Hepatocyte (in vitro differentiated cells): ENCODE measurements at regions not wholly inside any gene's neighbourhood (a gene's known extent, or its start where the extent isn't known, plus 50 kb on each side); places are given as distances from the start of the nearest gene placed in this dataset.

Experiments
- CTCF ChIP-seq: fragments of 200-600 bp; sonication (generic); IDR thresholded peaks from 2 replicates; pipeline ENCODE4 v1.5.1; 2016; ENCODE audit warnings: antibody characterized with exemption, mild to moderate bottlenecking; ENCODE audit not compliant: poor library complexity
- EZH2 ChIP-seq: fragments of 200-600 bp; sonication (generic); IDR thresholded peaks from 2 replicates; pipeline ENCODE4 v1.6.1; 2016; ENCODE audit warnings: antibody characterized with exemption, mild to moderate bottlenecking, borderline replicate concordance
- EZH2phosphoT487 ChIP-seq: fragments of 200-600 bp; sonication (generic); IDR thresholded peaks from one replicate; pipeline ENCODE4 v1.6.1; 2018; ENCODE audit warnings: antibody characterized with exemption, mild to moderate bottlenecking, low read depth, moderate library complexity; ENCODE audit not compliant: unreplicated experiment, severe bottlenecking

- TF ChIP-seq CTCF: no peak
- TF ChIP-seq EZH2: no peak
- TF ChIP-seq EZH2phosphoT487: no peak
These were observed 362.3 kb downstream of the FIGN start for GRCh38 chr2:163373496-163373895.
